Liver (tissue), 8 donors: ENCODE measurements at regions not wholly inside any gene's neighbourhood (a gene's known extent, or its start where the extent isn't known, plus 50 kb on each side); places are given as distances from the start of the nearest gene placed in this dataset.

Source experiments
- DNase-seq: peaks from one replicate; pipeline ENCODE4 v3.0.0-alpha.2; 2017; ENCODE audit warnings: low spot score
- H3K27ac ChIP-seq, 2 donors: one replicate each; pipeline ENCODE4 v1.7.0; 2013; ENCODE audit warnings: inconsistent platforms in 2 of 2, low read length in 2 of 2, control low read depth in 1 of 2, low read depth in 1 of 2, mild to moderate bottlenecking in 1 of 2
- H3K27me3 ChIP-seq, 4 donors: one replicate each; pipeline versions ENCODE4 v1.6.1 to v1.7.0; 2013; ENCODE audit warnings: low read length in 3 of 4, inconsistent platforms in 1 of 4, mild to moderate bottlenecking in 1 of 4, moderate library complexity in 1 of 4; ENCODE audit not compliant: control insufficient read depth in 4 of 4, insufficient read depth in 4 of 4
- H3K36me3 ChIP-seq, 4 donors: one replicate each; pipeline versions ENCODE4 v1.6.1 to v1.7.0; 2013; ENCODE audit warnings: low read length in 3 of 4, mild to moderate bottlenecking in 3 of 4, low read depth in 1 of 4, moderate library complexity in 1 of 4; ENCODE audit not compliant: control insufficient read depth in 4 of 4, insufficient read depth in 3 of 4
- H3K4me1 ChIP-seq, 4 donors: one replicate each; pipeline versions ENCODE4 v1.6.1 to v1.7.0; 2013; ENCODE audit warnings: low read length in 3 of 4, mild to moderate bottlenecking in 3 of 4, moderate library complexity in 1 of 4; ENCODE audit not compliant: control insufficient read depth in 4 of 4, insufficient read depth in 4 of 4
- H3K4me3 ChIP-seq, 3 donors: one replicate each; pipeline versions ENCODE4 v1.6.1 to v1.7.0; 2013; ENCODE audit warnings: low read length in 3 of 3, control low read depth in 1 of 3, low read depth in 1 of 3, mild to moderate bottlenecking in 1 of 3
- H3K9ac ChIP-seq, 2 donors: one replicate each; pipeline ENCODE4 v1.7.0; 2013; ENCODE audit warnings: low read length in 2 of 2, mild to moderate bottlenecking in 2 of 2, moderate library complexity in 2 of 2, control low read depth in 1 of 2, low read depth in 1 of 2
- H3K9me3 ChIP-seq, 4 donors: one replicate each; pipeline versions ENCODE4 v1.6.1 to v1.7.0; 2013; ENCODE audit warnings: low read length in 3 of 4; ENCODE audit not compliant: control insufficient read depth in 4 of 4
- EGR1 ChIP-seq, 2 donors: IDR thresholded peaks; 2 replicates each; pipeline ENCODE4 v1.6.1; 2016 to 2018; ENCODE audit warnings: antibody characterized with exemption in 2 of 2, low read depth in 2 of 2
- FOXA1 ChIP-seq: IDR thresholded peaks from 2 replicates; pipeline ENCODE4 v1.6.1; 2016; ENCODE audit warnings: antibody characterized with exemption
- FOXA2 ChIP-seq: IDR thresholded peaks from 2 replicates; pipeline ENCODE4 v1.6.1; 2016; ENCODE audit warnings: antibody characterized with exemption
- GABPA ChIP-seq, 2 donors: IDR thresholded peaks in 1 of 2; conservative IDR thresholded peaks in 1 of 2; 2 replicates each; pipeline ENCODE4 v1.6.1; 2016; ENCODE audit warnings: antibody characterized with exemption in 2 of 2, mild to moderate bottlenecking in 1 of 2, moderate library complexity in 1 of 2
- HNF4A ChIP-seq, 2 donors: conservative IDR thresholded peaks; 2 replicates each; pipeline ENCODE4 v1.6.1; 2016; ENCODE audit warnings: antibody characterized with exemption in 2 of 2, mild to moderate bottlenecking in 2 of 2
- HNF4G ChIP-seq: IDR thresholded peaks from 2 replicates; pipeline ENCODE4 v1.6.1; 2016; ENCODE audit warnings: antibody characterized with exemption
- JUND ChIP-seq, 2 donors: IDR thresholded peaks; 2 replicates each; pipeline ENCODE4 v1.6.1; 2016; ENCODE audit warnings: antibody characterized with exemption in 2 of 2
- NR2F2 ChIP-seq: IDR thresholded peaks from 2 replicates; pipeline ENCODE4 v1.6.1; 2016; ENCODE audit warnings: antibody characterized with exemption
- RAD21 ChIP-seq, 2 donors: IDR thresholded peaks; 2 replicates each; pipeline ENCODE4 v1.6.1; 2016; ENCODE audit warnings: antibody characterized with exemption in 2 of 2, mild to moderate bottlenecking in 2 of 2
- RXRA ChIP-seq, 2 donors: IDR thresholded peaks; 2 replicates each; pipeline ENCODE4 v1.6.1; 2017 to 2018; ENCODE audit warnings: antibody characterized with exemption in 2 of 2, mild to moderate bottlenecking in 1 of 2
- SP1 ChIP-seq: IDR thresholded peaks from 2 replicates; pipeline ENCODE4 v1.6.1; 2018; ENCODE audit warnings: antibody characterized with exemption, mild to moderate bottlenecking
- TAF1 ChIP-seq: conservative IDR thresholded peaks from 2 replicates; pipeline ENCODE4 v1.6.1; 2016; ENCODE audit warnings: antibody characterized with exemption, mild to moderate bottlenecking
- YY1 ChIP-seq: IDR thresholded peaks from 2 replicates; pipeline ENCODE4 v1.6.1; 2016; ENCODE audit warnings: antibody characterized with exemption, mild to moderate bottlenecking
- WGBS: extraction: QIAGEN DNeasy Blood & Tissue Kit; methylation state at CpG from one replicate; pipeline ENCODE4 v1.1.7; 2013; 5-methylcytosine and 5-hydroxymethylcytosine counted together
- TF ChIP-seq, protein P1 (sequence below): fragments of 150-350 bp; IDR thresholded peaks from 2 replicates; pipeline ENCODE4 v1.5.1; 2017; ENCODE audit warnings: improper control_type of control experiment, low read depth, low read length; ENCODE audit not compliant: missing input control
- TF ChIP-seq, protein P2 (sequence below): IDR thresholded peaks from 2 replicates; pipeline ENCODE4 v1.6.1; 2016; ENCODE audit warnings: antibody characterized with exemption
- TF ChIP-seq, protein P3 (sequence below): IDR thresholded peaks from 2 replicates; pipeline ENCODE4 v1.6.1; 2016; ENCODE audit warnings: antibody characterized with exemption, mild to moderate bottlenecking
- TF ChIP-seq, protein P4 (sequence below): IDR thresholded peaks from 2 replicates; pipeline ENCODE4 v1.6.1; 2016; ENCODE audit warnings: antibody characterized with exemption
- donor health status: healthy.
- donor health status: healthy.
- donor health status: healthy.
- donor health status: healthy.
- donor health status: healthy.

GRCh38 chr15:25236143-25236860 is 202.5 kb downstream of the UBE3A start:
- H3K4me3 ChIP-seq, result no peak overlapping the region
- no peak for DNase-seq
- no peak for TF ChIP-seq JUND (IDR thresholded peaks at IDR 0.05)
- TF ChIP-seq FOXA1, result no peak
- TF ChIP-seq RAD21 (IDR thresholded peaks at IDR 0.05), result no peak
- TF ChIP-seq, protein P1, sequence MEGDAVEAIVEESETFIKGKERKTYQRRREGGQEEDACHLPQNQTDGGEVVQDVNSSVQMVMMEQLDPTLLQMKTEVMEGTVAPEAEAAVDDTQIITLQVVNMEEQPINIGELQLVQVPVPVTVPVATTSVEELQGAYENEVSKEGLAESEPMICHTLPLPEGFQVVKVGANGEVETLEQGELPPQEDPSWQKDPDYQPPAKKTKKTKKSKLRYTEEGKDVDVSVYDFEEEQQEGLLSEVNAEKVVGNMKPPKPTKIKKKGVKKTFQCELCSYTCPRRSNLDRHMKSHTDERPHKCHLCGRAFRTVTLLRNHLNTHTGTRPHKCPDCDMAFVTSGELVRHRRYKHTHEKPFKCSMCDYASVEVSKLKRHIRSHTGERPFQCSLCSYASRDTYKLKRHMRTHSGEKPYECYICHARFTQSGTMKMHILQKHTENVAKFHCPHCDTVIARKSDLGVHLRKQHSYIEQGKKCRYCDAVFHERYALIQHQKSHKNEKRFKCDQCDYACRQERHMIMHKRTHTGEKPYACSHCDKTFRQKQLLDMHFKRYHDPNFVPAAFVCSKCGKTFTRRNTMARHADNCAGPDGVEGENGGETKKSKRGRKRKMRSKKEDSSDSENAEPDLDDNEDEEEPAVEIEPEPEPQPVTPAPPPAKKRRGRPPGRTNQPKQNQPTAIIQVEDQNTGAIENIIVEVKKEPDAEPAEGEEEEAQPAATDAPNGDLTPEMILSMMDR, result no peak
- no peak for TF ChIP-seq GABPA (IDR thresholded peaks at IDR 0.05 in 1 of 2, conservative IDR thresholded peaks at IDR 0.05 in 1 of 2)
- TF ChIP-seq NR2F2, result no peak
- no peak for TF ChIP-seq YY1
- TF ChIP-seq, protein P2, sequence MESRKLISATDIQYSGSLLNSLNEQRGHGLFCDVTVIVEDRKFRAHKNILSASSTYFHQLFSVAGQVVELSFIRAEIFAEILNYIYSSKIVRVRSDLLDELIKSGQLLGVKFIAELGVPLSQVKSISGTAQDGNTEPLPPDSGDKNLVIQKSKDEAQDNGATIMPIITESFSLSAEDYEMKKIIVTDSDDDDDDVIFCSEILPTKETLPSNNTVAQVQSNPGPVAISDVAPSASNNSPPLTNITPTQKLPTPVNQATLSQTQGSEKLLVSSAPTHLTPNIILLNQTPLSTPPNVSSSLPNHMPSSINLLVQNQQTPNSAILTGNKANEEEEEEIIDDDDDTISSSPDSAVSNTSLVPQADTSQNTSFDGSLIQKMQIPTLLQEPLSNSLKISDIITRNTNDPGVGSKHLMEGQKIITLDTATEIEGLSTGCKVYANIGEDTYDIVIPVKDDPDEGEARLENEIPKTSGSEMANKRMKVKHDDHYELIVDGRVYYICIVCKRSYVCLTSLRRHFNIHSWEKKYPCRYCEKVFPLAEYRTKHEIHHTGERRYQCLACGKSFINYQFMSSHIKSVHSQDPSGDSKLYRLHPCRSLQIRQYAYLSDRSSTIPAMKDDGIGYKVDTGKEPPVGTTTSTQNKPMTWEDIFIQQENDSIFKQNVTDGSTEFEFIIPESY, result no peak
- TF ChIP-seq HNF4G, result no peak
- TF ChIP-seq, protein P3, sequence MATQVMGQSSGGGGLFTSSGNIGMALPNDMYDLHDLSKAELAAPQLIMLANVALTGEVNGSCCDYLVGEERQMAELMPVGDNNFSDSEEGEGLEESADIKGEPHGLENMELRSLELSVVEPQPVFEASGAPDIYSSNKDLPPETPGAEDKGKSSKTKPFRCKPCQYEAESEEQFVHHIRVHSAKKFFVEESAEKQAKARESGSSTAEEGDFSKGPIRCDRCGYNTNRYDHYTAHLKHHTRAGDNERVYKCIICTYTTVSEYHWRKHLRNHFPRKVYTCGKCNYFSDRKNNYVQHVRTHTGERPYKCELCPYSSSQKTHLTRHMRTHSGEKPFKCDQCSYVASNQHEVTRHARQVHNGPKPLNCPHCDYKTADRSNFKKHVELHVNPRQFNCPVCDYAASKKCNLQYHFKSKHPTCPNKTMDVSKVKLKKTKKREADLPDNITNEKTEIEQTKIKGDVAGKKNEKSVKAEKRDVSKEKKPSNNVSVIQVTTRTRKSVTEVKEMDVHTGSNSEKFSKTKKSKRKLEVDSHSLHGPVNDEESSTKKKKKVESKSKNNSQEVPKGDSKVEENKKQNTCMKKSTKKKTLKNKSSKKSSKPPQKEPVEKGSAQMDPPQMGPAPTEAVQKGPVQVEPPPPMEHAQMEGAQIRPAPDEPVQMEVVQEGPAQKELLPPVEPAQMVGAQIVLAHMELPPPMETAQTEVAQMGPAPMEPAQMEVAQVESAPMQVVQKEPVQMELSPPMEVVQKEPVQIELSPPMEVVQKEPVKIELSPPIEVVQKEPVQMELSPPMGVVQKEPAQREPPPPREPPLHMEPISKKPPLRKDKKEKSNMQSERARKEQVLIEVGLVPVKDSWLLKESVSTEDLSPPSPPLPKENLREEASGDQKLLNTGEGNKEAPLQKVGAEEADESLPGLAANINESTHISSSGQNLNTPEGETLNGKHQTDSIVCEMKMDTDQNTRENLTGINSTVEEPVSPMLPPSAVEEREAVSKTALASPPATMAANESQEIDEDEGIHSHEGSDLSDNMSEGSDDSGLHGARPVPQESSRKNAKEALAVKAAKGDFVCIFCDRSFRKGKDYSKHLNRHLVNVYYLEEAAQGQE, result no peak
- TF ChIP-seq RXRA (IDR thresholded peaks at IDR 0.05), result no peak
- TF ChIP-seq EGR1 (IDR thresholded peaks at IDR 0.05; ENCODE audit: low read depth in 2 of 2), result no peak
- TF ChIP-seq HNF4A (conservative IDR thresholded peaks at IDR 0.05), result no peak
- TF ChIP-seq, protein P4, sequence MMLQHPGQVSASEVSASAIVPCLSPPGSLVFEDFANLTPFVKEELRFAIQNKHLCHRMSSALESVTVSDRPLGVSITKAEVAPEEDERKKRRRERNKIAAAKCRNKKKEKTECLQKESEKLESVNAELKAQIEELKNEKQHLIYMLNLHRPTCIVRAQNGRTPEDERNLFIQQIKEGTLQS, result no peak
- TF ChIP-seq FOXA2, result no peak
- H3K27ac ChIP-seq, result no peak overlapping the region
- H3K27me3 ChIP-seq, result no peaks in the 10 kb centered on the region
- peaks cover 0 to 10% (median 1%) of the 10 kb centered on the region in 4 donors for H3K9me3 ChIP-seq
- no peak overlapping the region for H3K9ac ChIP-seq
- no peaks in the 10 kb centered on the region for H3K36me3 ChIP-seq
- 78% methylated on average over 5 of the region's 5 CpGs for WGBS
- no peaks in the 10 kb centered on the region for H3K4me1 ChIP-seq

- H3K27ac ChIP-seq, result no peak overlapping the region
- DNase-seq, result no peak
- peaks cover 0 to 9% (median 1%) of the 10 kb centered on the region in 4 donors for H3K9me3 ChIP-seq
- H3K9ac ChIP-seq, result no peak overlapping the region
- H3K27me3 ChIP-seq, result no peaks in the 10 kb centered on the region
- TF ChIP-seq YY1 (no peak), TAF1 (no peak), SP1 (no peak), GABPA (IDR thresholded peaks at IDR 0.05 in 1 of 2, conservative IDR thresholded peaks at IDR 0.05 in 1 of 2) (no peak), HNF4G (no peak), RAD21 (IDR thresholded peaks at IDR 0.05) (no peak), NR2F2 (no peak)
- TF ChIP-seq, protein P3, result no peak
- TF ChIP-seq, protein P1, result no peak
- H3K4me3 ChIP-seq, result no peak overlapping the region
- no peaks in the 10 kb centered on the region for H3K4me1 ChIP-seq
- WGBS, result 85% methylated on average over 3 of the region's 3 CpGs
- H3K36me3 ChIP-seq, result no peaks in the 10 kb centered on the region
Measured at GRCh38 chr15:25236861-25237155, 202.0 kb downstream of the UBE3A start.
